Right forelimb (tissue), 1 donor: ENCODE measurements at regions not wholly inside any gene's neighbourhood (a gene's known extent, or its start where the extent isn't known, plus 50 kb on each side); places are given as distances from the start of the nearest gene placed in this dataset.

Source experiments
- DNase-seq: peaks from one replicate; pipeline ENCODE4 v3.0.0-alpha.2; 2018

DNA sequence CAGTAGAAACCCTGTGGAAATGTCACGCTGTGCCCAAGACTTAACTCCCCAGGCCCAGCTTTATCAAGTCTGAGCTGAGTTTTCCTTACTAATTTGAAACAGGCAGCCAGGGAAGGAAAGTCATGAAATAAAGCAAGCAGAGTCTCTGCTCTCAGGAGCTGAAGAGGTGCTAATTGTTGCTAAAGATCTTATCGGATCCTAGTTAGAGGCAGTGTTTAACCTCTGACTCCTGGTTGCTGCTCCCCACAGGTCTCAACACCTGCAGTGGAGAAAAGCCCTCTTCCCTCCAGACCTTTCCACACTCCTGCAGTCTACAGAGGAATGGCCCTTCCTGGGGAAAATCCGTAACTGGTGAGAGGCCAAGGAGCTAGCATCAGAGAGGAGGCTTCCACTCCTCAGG is 628.2 kb downstream of the NTRK3 start:
- DNase-seq, result no peak

GRCh38 chr15:87626860-87627259 is 629.7 kb downstream of the NTRK3 start:
- DNase-seq, result no peak

DNA sequence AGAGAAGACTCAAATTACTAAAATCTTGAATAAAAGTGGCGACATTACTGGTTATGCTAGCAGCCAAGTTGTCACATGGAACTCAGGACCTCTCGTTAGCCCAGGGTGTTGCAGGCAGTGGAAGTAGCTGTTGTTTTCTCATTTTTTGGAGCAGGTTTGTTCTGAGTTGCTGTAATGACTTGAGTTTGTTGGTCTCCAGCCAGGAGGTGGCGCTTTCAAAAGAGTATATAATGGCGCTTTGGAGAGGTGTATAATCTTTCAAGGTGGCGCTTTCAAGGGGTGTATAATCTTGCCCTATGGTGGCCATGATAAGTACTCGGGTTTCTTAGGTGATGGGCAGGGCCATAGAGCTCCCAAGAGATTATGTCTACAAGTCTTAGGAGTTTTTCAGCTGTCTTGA is 632.7 kb downstream of the NTRK3 start:
- no peak for DNase-seq

DNA sequence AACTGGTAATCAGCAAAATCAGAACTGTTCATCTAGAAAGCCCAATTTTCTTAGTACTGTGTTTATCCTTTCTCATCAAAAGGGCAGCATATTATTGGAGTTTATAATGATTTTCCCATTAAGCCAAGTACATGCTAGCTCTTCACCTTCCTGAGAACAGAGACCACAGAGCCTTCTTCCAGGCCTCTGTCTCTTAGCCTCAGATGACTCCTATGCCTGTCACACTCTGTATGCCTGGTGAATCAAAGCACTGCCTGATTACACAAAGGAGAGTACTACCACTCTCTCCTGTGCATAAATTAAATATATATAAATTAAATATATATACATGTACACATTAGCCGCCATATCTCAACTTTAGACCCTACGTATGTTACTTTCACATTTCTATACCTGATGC is 636.1 kb downstream of the NTRK3 start:
- no peak for DNase-seq

DNA sequence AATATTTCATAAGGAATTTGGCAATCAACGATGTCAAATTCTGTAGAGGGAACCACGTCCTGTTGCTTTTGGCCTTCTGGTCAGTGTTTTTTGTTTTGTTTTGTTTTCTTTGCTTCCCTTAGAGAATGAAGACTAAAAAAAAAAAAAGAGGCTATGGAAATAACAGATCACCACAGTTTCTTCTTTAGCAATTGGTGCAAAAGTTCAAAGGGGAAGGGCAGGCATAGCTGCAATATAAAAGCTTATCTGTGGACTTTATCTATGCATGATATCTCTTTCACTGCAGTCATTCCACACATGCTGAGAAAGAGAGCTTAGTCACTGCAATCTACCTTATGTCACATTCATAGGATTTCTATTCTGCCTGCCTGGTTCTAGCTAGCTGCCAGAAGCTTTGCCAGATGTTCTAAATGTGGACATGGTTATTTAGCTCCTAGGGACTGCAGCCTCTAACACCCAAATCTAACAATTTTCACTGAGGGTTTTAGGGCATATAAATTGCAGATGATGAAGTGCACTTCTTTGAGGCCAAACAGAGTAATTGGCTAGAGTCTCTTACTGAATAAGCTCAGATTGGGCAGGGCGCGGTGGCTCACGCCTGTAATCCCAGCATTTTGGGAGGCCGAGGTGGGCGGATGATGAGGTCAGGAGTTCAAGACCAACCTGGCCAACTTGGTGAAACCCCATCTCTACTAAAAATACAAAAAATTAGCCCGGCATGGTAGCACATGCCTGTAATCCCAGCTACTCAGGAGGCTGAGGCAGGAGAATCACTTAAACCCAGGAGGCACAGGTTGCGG is 637.2 kb downstream of the NTRK3 start:
- no peak for DNase-seq

DNA sequence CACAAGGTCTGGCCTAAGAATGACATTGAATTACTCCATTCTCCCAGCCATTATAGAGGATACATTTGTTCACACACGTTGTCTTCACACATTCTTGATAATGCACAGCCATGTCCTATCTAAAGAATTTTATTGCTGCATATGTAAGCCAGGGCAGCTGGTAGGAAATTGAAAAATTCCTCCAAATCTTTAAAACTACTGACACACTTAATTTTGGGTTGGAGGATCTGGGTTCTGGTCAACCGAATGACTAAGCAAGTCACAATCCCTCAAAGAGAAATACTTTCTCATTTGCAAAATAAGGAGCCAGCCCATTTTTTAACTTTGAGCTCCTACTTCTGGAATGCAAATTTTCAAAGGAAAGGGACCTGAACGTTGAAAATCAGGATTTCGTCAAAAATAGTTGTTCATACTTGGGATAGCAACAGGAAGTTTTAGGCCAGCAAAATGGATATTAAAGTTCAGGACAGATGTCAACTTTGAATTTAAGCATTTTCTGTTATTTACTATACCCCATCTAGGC is 638.3 kb downstream of the NTRK3 start:
- DNase-seq, result no peak

DNA sequence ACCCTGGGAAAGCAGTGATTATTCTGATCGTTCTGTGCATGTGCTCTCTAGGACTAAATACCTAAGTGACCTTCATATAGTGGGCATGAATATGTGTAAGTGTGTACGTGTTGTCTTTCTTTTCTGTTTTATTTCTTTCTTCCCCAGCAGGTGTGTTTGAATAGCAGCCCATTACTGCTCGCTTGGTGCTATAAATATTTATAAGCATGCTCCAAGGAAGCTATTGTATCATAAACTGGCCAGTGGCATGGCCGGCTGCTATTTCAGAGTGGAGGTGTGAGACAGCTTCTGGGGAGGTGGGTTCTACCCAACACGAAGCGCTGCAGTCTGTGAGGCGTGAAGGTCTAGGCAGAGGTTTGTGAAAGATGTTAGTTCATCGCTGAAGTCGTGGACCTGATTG is 641.8 kb downstream of the NTRK3 start:
- DNase-seq, result no peak

GRCh38 chr15:87610366-87610765 is 646.2 kb downstream of the NTRK3 start:
- no peak for DNase-seq

GRCh38 chr15:87609894-87610293 is 646.6 kb downstream of the NTRK3 start:
- DNase-seq, result no peak

GRCh38 chr15:87609474-87609873 is 647.1 kb downstream of the NTRK3 start:
- no peak for DNase-seq

DNA sequence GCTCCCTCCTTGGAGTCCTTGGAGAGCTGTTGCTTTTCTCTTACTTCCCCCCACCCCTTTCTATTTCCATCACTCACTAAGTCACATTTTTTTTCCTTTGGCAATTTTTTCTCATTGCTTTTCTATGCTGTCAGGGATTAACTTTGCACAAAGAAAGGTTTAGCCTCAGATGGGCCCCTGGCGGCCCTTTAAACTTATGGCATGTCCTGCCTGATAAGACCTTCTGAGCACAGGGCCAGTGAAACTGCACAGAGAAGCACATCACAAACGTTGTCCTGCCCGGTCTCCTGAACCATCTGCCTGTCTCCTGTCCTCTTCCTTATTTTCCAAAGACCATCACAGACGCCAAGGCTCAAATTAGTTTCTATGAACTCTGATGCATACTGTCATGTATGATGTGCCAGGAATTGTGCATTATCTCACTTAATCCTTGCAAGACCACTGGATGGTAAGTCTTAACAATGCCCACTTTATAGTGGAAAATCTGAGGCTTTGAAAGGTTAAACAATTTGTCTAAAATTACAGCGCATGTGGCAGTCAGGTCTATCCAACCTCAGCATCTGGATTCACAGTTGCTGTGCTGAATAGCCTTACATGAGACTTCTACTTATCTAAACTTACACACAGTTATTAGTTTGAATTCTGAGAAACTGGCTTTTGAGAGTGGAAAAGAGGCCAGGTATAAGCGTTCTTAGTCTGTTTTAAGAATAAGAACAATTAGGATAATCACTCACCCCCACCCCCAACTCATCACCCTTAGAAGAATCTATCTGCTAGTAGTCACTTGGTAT is 648.1 kb downstream of the NTRK3 start:
- no peak for DNase-seq

DNA sequence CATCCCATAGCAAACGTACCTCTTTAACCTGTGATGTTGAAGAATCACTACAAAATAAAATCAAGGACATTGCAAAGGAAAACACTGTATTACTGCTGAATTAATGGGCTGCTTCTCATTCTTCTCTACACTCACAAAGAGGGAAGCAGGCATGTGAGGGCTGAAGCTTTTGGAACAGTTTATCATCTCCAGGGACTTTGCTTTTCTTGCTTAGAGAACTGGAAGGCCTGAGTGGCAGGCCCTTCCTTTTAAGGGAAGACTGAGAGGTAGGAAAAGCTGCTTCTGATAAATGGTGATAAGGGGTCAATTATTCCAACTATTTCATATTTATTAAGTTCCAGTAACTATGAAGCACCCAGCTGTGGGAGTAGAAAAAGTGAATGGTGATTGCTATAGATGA is 649.6 kb downstream of the NTRK3 start:
- DNase-seq, result no peak

- no peak for DNase-seq
Observed at GRCh38 chr15:87604857-87605446, 651.6 kb downstream of the NTRK3 start.

GRCh38 chr15:87602371-87602770 is 654.2 kb downstream of the NTRK3 start:
- no peak for DNase-seq

DNA sequence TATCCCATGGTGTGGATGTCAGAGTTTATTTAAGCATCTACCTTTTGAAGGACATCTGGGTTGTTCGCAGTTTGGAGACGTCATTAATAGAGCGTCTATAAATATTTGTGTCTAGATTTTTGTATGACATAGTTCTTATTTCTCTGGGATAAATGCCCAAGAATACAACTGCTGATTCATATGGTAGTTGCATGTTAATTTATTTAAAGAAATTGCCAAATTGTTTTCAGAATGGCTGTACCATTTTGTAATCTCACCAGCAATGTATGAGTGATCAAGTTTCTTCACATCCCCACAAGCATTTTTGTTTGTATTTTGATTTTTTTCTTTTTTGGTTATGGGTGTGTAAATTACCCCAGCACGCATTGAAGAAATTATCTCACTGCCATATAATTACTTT is 656.9 kb downstream of the NTRK3 start:
- no peak for DNase-seq

DNA sequence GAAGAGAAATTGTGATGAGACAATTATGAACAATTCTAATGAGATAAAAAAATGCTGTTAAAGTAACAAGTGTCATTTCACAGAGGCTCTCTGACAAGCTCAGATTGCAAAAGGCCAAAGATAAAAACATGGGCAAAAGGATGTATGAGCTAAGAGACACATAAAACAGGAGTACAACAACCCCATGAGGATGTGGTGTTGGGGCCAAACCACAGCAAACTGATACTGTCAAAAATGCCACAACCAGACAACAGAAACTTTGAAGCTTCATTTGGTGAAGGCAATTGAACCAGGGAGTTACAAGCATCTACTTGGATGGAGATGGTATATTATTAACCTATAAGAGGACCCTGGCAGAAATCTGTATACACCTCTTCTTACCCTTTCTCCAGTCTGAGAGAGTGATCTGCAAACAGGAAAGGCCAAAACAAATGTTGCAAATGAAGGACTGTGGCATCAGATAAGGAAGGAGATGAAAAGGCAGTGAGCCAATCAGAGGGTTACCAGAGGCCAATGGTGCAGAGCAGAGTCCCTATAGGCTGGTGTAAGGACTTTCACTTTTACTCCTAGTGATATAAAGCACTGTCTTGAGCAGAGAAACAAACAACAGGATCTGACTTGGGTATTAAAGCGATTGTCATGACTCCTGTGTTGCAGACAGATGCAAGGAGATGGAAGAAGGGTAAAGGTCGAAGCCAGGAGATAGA is 659.0 kb downstream of the NTRK3 start:
- no peak for DNase-seq

GRCh38 chr15:87591582-87591981 is 665.0 kb downstream of the NTRK3 start:
- DNase-seq, result no peak

DNA sequence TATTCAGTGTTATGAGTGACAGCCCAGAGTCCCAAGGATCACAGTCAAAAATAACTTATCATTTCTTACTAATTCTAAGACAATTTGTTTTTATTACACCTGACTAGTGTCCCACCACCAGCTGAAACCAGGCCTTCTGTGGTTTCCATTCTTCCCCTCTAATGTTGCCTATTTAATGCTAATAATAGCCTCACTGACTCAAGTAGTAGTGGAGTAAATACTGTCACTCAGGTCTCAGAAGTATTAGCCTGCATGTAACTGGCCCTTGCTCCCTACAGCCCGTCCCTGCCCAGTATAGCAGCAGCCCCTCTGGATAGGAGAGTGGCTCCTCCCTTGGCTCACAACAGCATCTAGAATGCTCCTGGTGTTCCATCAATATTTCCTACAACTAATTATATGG is 665.5 kb downstream of the NTRK3 start:
- DNase-seq, result no peak

DNA sequence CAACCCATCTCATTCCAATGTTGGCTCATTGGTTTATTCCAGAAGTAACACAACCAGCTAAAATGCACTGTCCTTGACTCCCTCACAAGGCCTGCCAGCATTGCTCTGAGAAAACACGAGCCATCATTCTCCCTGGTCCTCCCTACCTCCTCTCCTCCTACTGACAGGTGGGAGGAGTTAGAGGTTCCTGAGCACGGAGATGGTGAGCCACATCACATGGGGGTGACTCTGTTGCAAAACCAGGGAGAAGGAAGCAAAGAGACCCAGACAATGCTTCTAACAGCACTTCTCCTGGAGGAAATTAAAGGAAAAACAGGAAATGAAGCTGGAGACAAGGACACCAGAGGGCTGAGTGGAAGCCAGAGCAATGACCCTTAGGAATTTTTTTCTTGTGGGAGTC is 667.4 kb downstream of the NTRK3 start:
- no peak for DNase-seq

DNA sequence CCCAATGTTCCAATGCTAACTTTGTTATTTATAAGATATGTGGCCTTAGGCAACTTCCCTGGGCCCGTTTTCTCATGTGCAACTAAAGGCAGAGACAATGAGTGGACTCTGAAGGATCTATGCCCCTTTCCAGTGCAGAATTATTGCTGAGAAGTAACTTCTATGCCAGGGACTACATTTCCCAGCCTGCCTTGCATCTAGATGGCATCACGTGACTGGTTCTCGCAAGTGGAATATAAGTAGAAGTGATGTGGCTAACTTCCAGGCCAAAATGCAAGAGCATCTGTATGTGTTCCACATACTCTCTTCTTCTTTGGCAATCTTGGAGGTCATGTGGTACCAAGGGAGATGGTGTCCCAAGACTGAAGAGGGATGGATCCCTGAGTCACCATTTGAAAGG is 674.4 kb downstream of the NTRK3 start:
- no peak for DNase-seq

GRCh38 chr15:87579537-87579936 is 677.0 kb downstream of the NTRK3 start:
- no peak for DNase-seq

GRCh38 chr15:87578776-87579175 is 677.8 kb downstream of the NTRK3 start:
- no peak for DNase-seq

GRCh38 chr15:87577336-87577735 is 679.2 kb downstream of the NTRK3 start:
- no peak for DNase-seq
